Motor neuron (in vitro differentiated cells): ENCODE measurements at regions not wholly inside any gene's neighbourhood (a gene's known extent, or its start where the extent isn't known, plus 50 kb on each side); places are given as distances from the start of the nearest gene placed in this dataset.
"Not testable (repeated sequence)": the region's sequence is repeated elsewhere in the genome, so short reads cannot be mapped to it uniquely, and the experiment has no call there.

ENCODE experiments used
- ATAC-seq, 8 experiments: fragments of 200-7000 bp; cut with Tn5 transposase; replicated peaks in 6 of 8; 2 replicates each; pipeline ENCODE4 v1.8.0; 2021; ENCODE audit warnings: mild to moderate bottlenecking in 8 of 8, moderate library complexity in 8 of 8
- H3K27ac ChIP-seq, 2 donors: fragments of 250-450 bp; sonication (Bioruptor Pico); 2 replicates each; pipeline ENCODE4 v1.9.0; 2021; ENCODE audit warnings: antibody characterized with exemption in 2 of 2, mild to moderate bottlenecking in 2 of 2, moderate library complexity in 1 of 2
- H3K4me1 ChIP-seq, 2 donors: fragments of 250-450 bp; sonication (Bioruptor Pico); replicated peaks in 1 of 2; 2 replicates each; pipeline ENCODE4 v1.6.1; 2021; ENCODE audit warnings: antibody characterized with exemption in 2 of 2, mild to moderate bottlenecking in 2 of 2, moderate library complexity in 1 of 2
- H3K4me3 ChIP-seq, 5 donors: fragments of 250-450 bp; sonication (Bioruptor Pico); 2 replicates each; pipeline ENCODE4 v1.9.0; 2021; ENCODE audit warnings: antibody characterized with exemption in 5 of 5, mild to moderate bottlenecking in 5 of 5, moderate library complexity in 4 of 5
- WGBS, 10 experiments: fragments of 450-650 bp; shearing (Covaris generic); methylation state at CpG; one replicate each; pipeline ENCODE4 v1.0.0; 2022; 5-methylcytosine and 5-hydroxymethylcytosine counted together
- in situ Hi-C, 9 experiments: fragments of 400-800 bp; cut with MboI; loops; one replicate each; pipeline ENCODE4 v1.15.0; 2021; ENCODE audit warnings: low sequenced_read_pairs in 9 of 9, low pct_unique_long_range_greater_than_20kb in 2 of 9; ENCODE audit not compliant: unreplicated experiment in 9 of 9

GRCh38 chr1:99361406-99361805 lies 97.1 kb downstream of the PLPPR4 start:
- Histone ChIP-seq H3K4me3 (no peak overlapping the region), H3K27ac (no peak overlapping the region), H3K4me1 (no peaks in the 10 kb centered on the region)
- in situ Hi-C loops, result no loop called here
- WGBS, 10 experiments, result 8 to 100% (median 81%) methylated on average over 1 to 2 of the region's 2 CpGs
- no peak for ATAC-seq

- no peaks in the 10 kb centered on the region for H3K4me1 ChIP-seq
- ATAC-seq, result no peak
- in situ Hi-C loops, result no loop called here
- no peak overlapping the region for H3K4me3 ChIP-seq
- 29 to 100% (median 83%) methylated on average over 1 to 2 of the region's 2 CpGs; no CpG with 5 or more reads in 2 of the 10 experiments for WGBS, 10 experiments
- H3K27ac ChIP-seq, result no peak overlapping the region
Observed at GRCh38 chr1:99363531-99363930, 99.2 kb downstream of the PLPPR4 start.

GRCh38 chr1:99365141-99365540 lies 100.8 kb downstream of the PLPPR4 start:
- Histone ChIP-seq H3K4me1 (no peaks in the 10 kb centered on the region), H3K27ac (no peak overlapping the region), H3K4me3 (no peak overlapping the region)
- no peak for ATAC-seq
- WGBS, 10 experiments, result 40 to 90% (median 85%) methylated on average over 1 to 6 of the region's 6 CpGs
- in situ Hi-C loops, result no loop called here

- no peak for ATAC-seq
- H3K4me1 ChIP-seq, result no peaks in the 10 kb centered on the region
- in situ Hi-C loops, result no loop called here
- no peak overlapping the region for H3K4me3 ChIP-seq
- WGBS, 10 experiments, result 33 to 100% (median 91%) methylated on average over 1 of the region's 1 CpG; no CpG with 5 or more reads in 1 of the 10 experiments
- no peak overlapping the region for H3K27ac ChIP-seq
Observed at GRCh38 chr1:99365545-99365944, 101.3 kb downstream of the PLPPR4 start.

GRCh38 chr1:99369154-99369553 lies 104.9 kb downstream of the PLPPR4 start:
- ATAC-seq, result peak; percentile 35 to 83 (median 54)
- Histone ChIP-seq H3K27ac (no peak overlapping the region), H3K4me3 (no peak overlapping the region), H3K4me1 (no peaks in the 10 kb centered on the region)
- 0 to 47% (median 22%) methylated on average over 1 to 2 of the region's 2 CpGs; no CpG with 5 or more reads in 3 of the 10 experiments for WGBS, 10 experiments
- in situ Hi-C loops, result no loop called here

GRCh38 chr1:99370476-99370875 lies 106.2 kb downstream of the PLPPR4 start:
- no peak overlapping the region for H3K27ac ChIP-seq
- WGBS, 10 experiments, result 15 to 100% (median 75%) methylated on average over 1 of the region's 1 CpG
- no peak for ATAC-seq
- no peak overlapping the region for H3K4me3 ChIP-seq
- in situ Hi-C loops, result no loop called here
- no peaks in the 10 kb centered on the region for H3K4me1 ChIP-seq

GRCh38 chr1:99371413-99371812 lies 107.1 kb downstream of the PLPPR4 start:
- 40 to 100% (median 91%) methylated on average over 1 of the region's 1 CpG; no CpG with 5 or more reads in 2 of the 10 experiments for WGBS, 10 experiments
- H3K27ac ChIP-seq, result no peak overlapping the region
- H3K4me1 ChIP-seq, result peaks cover 0 to 6% of the 10 kb centered on the region in 2 donors
- in situ Hi-C loops, result no loop called here
- ATAC-seq, result no peak
- no peak overlapping the region for H3K4me3 ChIP-seq

GRCh38 chr1:99374109-99374508 lies 109.8 kb downstream of the PLPPR4 start:
- no peak overlapping the region for H3K4me3 ChIP-seq
- ATAC-seq, result no peak
- WGBS, 10 experiments, result 46 to 93% (median 86%) methylated on average over 4 to 9 of the region's 9 CpGs; no CpG with 5 or more reads in 1 of the 10 experiments
- H3K27ac ChIP-seq, result no peak overlapping the region
- in situ Hi-C loops, result no loop called here
- H3K4me1 ChIP-seq, result peaks cover 0 to 6% of the 10 kb centered on the region in 2 donors

- in situ Hi-C loops, result not testable (repeated sequence)
Observed at GRCh38 chr1:99374693-99375092, 110.4 kb downstream of the PLPPR4 start.

GRCh38 chr1:99384021-99384420 lies 119.7 kb downstream of the PLPPR4 start:
- Histone ChIP-seq H3K27ac (no peak overlapping the region), H3K4me3 (no peak overlapping the region), H3K4me1 (no peaks in the 10 kb centered on the region)
- peak in 1 of 8 experiments; percentile 21 for ATAC-seq
- whole genome bisulfite sequencing, 10 experiments, result 36 to 76% (median 60%) methylated on average over 1 to 4 of the region's 4 CpGs; no CpG with 5 or more reads in 2 of the 10 experiments
- in situ Hi-C loops, result no loop called here

More at GRCh38 chr1:99374693-99375092, 110.4 kb downstream of the PLPPR4 start:
- not testable (repeated sequence) for H3K27ac ChIP-seq, ATAC-seq, H3K4me1 ChIP-seq, H3K4me3 ChIP-seq

GRCh38 chr1:99385852-99386251 lies 121.6 kb downstream of the PLPPR4 start:
- no peak overlapping the region for H3K27ac ChIP-seq
- ATAC-seq, result no peak
- H3K4me1 ChIP-seq, result no peaks in the 10 kb centered on the region
- H3K4me3 ChIP-seq, result no peak overlapping the region
- in situ Hi-C loops, result no loop called here
- WGBS, 10 experiments, result 39 to 100% (median 88%) methylated on average over 2 to 4 of the region's 4 CpGs; no CpG with 5 or more reads in 1 of the 10 experiments

- Histone ChIP-seq H3K4me3 (no peak overlapping the region), H3K4me1 (peaks cover 0 to 20% of the 10 kb centered on the region in 2 donors), H3K27ac (no peak overlapping the region)
- in situ Hi-C loops, result no loop called here
- ATAC-seq, result peak in 2 of 8 experiments; percentile 53 to 85
- 15 to 94% (median 66%) methylated on average over 2 of the region's 2 CpGs; no CpG with 5 or more reads in 1 of the 10 experiments for WGBS, 10 experiments
Observed at GRCh38 chr1:99396389-99396788, 132.1 kb downstream of the PLPPR4 start.

GRCh38 chr1:99397029-99397428 lies 132.7 kb downstream of the PLPPR4 start:
- Histone ChIP-seq H3K4me3 (no peak overlapping the region), H3K4me1 (peaks cover 0 to 20% of the 10 kb centered on the region in 2 donors), H3K27ac (no peak overlapping the region)
- in situ Hi-C loops, result no loop called here
- no peak for ATAC-seq
- 49 to 100% (median 79%) methylated on average over 1 to 2 of the region's 2 CpGs; no CpG with 5 or more reads in 1 of the 10 experiments for WGBS, 10 experiments

GRCh38 chr1:99397863-99398262 lies 133.6 kb downstream of the PLPPR4 start:
- Histone ChIP-seq H3K27ac (no peak overlapping the region), H3K4me1 (peaks cover 0 to 20% of the 10 kb centered on the region in 2 donors), H3K4me3 (no peak overlapping the region)
- ATAC-seq, result no peak
- in situ Hi-C loops, result no loop called here
